Activated B cell treated with CpG ODN at 0.5 μM for 24 hours (primary cell): ENCODE measurements at regions not wholly inside any gene's neighbourhood (a gene's known extent, or its start where the extent isn't known, plus 50 kb on each side); places are given as distances from the start of the nearest gene placed in this dataset.

Experiments
- ATAC-seq: fragments of 200-7000 bp; cut with Tn5 transposase; one replicate; pipeline ENCODE4 v1.10.0; 2021; ENCODE audit warnings: low read depth, mild to moderate bottlenecking, moderate library complexity
- CTCF ChIA-PET: fragments of 350-600 bp; sonication (Branson Sonifier 250); formaldehyde crosslinking; loops from one replicate; lab custom pipeline; 2021; ENCODE audit warnings: antibody characterized with exemption; lab: Charles Lee
- POLR2A ChIA-PET: fragments of 350-600 bp; sonication (Branson Sonifier 250); formaldehyde crosslinking; loops from one replicate; lab custom pipeline; 2021; ENCODE audit warnings: antibody characterized with exemption; lab: Charles Lee
- DNase-seq: peaks from one replicate; pipeline ENCODE4 v3.0.0; 2022
- H3K27ac Mint-ChIP-seq: one replicate; pipeline ENCODE4 v1.8.0; 2020; ENCODE audit warnings: mixed read lengths
- H3K27me3 Mint-ChIP-seq: one replicate; pipeline ENCODE4 v1.8.0; 2021; ENCODE audit warnings: mixed read lengths
- H3K36me3 Mint-ChIP-seq: one replicate; pipeline ENCODE4 v1.8.0; 2021; ENCODE audit warnings: low read depth, mixed read lengths
- H3K4me1 Mint-ChIP-seq: one replicate; pipeline ENCODE4 v1.8.0; 2021; ENCODE audit warnings: mixed read lengths
- H3K4me3 Mint-ChIP-seq: one replicate; pipeline ENCODE4 v1.8.0; 2020; ENCODE audit warnings: mild to moderate bottlenecking, mixed read lengths
- H3K9me3 Mint-ChIP-seq: one replicate; pipeline ENCODE4 v1.8.0; 2020; ENCODE audit warnings: mixed read lengths
- CTCF ChIP-seq: fragments of 200-600 bp; IDR thresholded peaks from one replicate; pipeline ENCODE4 v1.8.0; 2022; ENCODE audit warnings: antibody characterized with exemption, mild to moderate bottlenecking
- intact Hi-C: fragments of 100-400 bp; cut with micrococcal nuclease; formaldehyde crosslinking; loops from one replicate; pipeline ENCODE4 v1.15.1; 2024

DNA sequence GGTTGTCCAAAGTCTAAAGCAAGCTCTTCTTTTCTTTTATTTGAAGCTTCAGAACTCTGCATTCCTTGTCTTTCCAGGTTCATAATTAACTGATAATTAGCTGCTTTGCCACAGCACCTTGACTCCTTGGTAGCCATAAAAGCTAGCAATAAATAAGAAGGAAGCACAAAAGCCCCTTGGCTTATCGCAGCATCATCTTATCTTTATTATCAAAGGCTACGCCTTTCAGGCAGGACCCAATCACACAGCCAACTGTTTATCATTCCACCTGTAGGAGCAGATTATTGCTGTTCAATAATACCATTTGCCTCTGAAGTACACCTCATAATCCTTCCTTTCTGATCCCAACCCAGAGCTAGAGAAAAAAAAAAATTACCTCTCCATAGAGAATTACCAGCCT lies 489.2 kb downstream of the SATB2 start:
- POLR2A ChIA-PET: no interaction called here
- CTCF ChIA-PET: no interaction called here
- no peaks in the 10 kb centered on the region for H3K36me3 Mint-ChIP-seq
- no peaks in the 10 kb centered on the region for H3K9me3 Mint-ChIP-seq
- intact Hi-C loops: no loop called here
- H3K4me3 Mint-ChIP-seq: no peak overlapping the region
- ATAC-seq (no peak), DNase-seq (no peak)
- no peak for TF ChIP-seq CTCF
- no peaks in the 10 kb centered on the region for H3K4me1 Mint-ChIP-seq
- no peak overlapping the region for H3K27ac Mint-ChIP-seq
- no peaks in the 10 kb centered on the region for H3K27me3 Mint-ChIP-seq

GRCh38 chr2:198966269-198966668 lies 491.5 kb downstream of the SATB2 start:
- DNase-seq (no peak), ATAC-seq (no peak)
- no peak overlapping the region for H3K27ac Mint-ChIP-seq
- H3K27me3 Mint-ChIP-seq: no peaks in the 10 kb centered on the region
- H3K36me3 Mint-ChIP-seq: no peaks in the 10 kb centered on the region
- CTCF ChIA-PET: no interaction called here
- H3K9me3 Mint-ChIP-seq: no peaks in the 10 kb centered on the region
- no peaks in the 10 kb centered on the region for H3K4me1 Mint-ChIP-seq
- no peak overlapping the region for H3K4me3 Mint-ChIP-seq
- intact Hi-C loops: no loop called here
- no peak for TF ChIP-seq CTCF
- POLR2A ChIA-PET: no interaction called here

DNA sequence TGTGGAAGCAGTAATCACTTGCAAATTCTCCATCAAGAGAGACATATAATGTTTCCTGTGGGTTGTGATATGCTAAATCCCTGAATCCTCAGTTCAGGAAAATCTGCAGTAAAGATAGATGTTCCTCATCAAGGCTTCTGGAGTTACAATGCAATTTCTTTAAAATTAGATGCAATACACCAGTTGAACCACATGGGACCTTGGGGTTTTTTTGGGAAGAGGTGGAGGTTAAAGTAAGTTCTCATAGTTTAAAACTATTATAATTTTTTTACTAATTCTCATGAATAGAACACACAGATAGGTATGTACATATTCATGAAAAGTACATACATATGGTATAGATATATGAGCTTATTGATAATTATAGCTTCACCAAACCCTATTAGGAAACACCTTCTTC lies 496.2 kb downstream of the SATB2 start:
- Mint-ChIP-seq H3K27me3 (no peaks in the 10 kb centered on the region), H3K9me3 (no peaks in the 10 kb centered on the region), H3K4me1 (no peaks in the 10 kb centered on the region), H3K36me3 (no peaks in the 10 kb centered on the region), H3K4me3 (no peak overlapping the region), H3K27ac (no peak overlapping the region)
- DNase-seq (no peak), ATAC-seq (no peak)
- ChIA-PET POLR2A (no interaction called here), CTCF (no interaction called here)
- intact Hi-C loops: no loop called here
- TF ChIP-seq CTCF: no peak

- Mint-ChIP-seq H3K9me3 (no peaks in the 10 kb centered on the region), H3K27me3 (no peaks in the 10 kb centered on the region), H3K36me3 (no peaks in the 10 kb centered on the region), H3K4me3 (no peak overlapping the region), H3K4me1 (no peaks in the 10 kb centered on the region), H3K27ac (no peak overlapping the region)
- TF ChIP-seq CTCF: no peak
- POLR2A ChIA-PET: no interaction called here
- DNase-seq: no peak
- no peak for ATAC-seq
- CTCF ChIA-PET: no interaction called here
- intact Hi-C loops: no loop called here
Observed at GRCh38 chr2:198957181-198957580, 500.6 kb downstream of the SATB2 start.

DNA sequence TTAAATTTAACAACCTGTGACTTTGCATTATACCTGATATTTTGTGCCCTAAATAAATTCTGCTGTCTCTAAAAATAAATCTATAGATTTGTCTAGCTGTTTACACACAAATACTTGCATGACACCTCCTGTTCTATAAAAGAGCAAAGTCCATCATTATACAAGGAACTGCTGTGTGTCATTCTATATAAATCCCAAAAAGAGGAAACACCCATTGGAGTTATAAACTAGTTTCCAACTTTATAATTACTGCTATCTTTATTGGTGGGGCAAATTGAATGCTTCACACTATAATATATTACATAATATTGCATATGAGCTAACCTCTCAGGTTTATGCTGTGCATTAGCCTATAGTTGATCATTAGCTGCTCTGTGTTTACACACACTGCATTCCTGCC lies 504.4 kb downstream of the SATB2 start:
- H3K27me3 Mint-ChIP-seq: no peaks in the 10 kb centered on the region
- intact Hi-C loops: no loop called here
- no peak for ATAC-seq
- DNase-seq: no peak
- ChIA-PET CTCF (no interaction called here), POLR2A (no interaction called here)
- H3K4me3 Mint-ChIP-seq: no peak overlapping the region
- no peak overlapping the region for H3K27ac Mint-ChIP-seq
- no peaks in the 10 kb centered on the region for H3K4me1 Mint-ChIP-seq
- H3K36me3 Mint-ChIP-seq: no peaks in the 10 kb centered on the region
- no peak for TF ChIP-seq CTCF
- H3K9me3 Mint-ChIP-seq: no peaks in the 10 kb centered on the region
